Loucy (cell line): ENCODE measurements at regions not wholly inside any gene's neighbourhood (a gene's known extent, or its start where the extent isn't known, plus 50 kb on each side); places are given as distances from the start of the nearest gene placed in this dataset.

Source experiments
- H2AFZ ChIP-seq: fragments of 200-600 bp; sonication (generic); 2 replicates; pipeline ENCODE4 v1.6.0; 2016; ENCODE audit warnings: antibody characterized with exemption, mild to moderate bottlenecking, low read length, moderate library complexity
- H3F3A ChIP-seq: fragments of 200-600 bp; 2 replicates; pipeline ENCODE4 v1.6.0; 2016; ENCODE audit warnings: antibody characterized with exemption, low read depth, mild to moderate bottlenecking
- H3K27me3 ChIP-seq: fragments of 200-600 bp; sonication (generic); 2 replicates; pipeline ENCODE4 v1.6.1; 2014; ENCODE audit warnings: low read length, mild to moderate bottlenecking; ENCODE audit not compliant: insufficient read depth, poor library complexity, severe bottlenecking
- H3K36me3 ChIP-seq: fragments of 200-600 bp; sonication (generic); 2 replicates; pipeline ENCODE4 v1.6.1; 2016; ENCODE audit warnings: low read length; ENCODE audit not compliant: insufficient read depth
- H3K4me1 ChIP-seq: fragments of 200-600 bp; sonication (generic); 2 replicates; pipeline ENCODE4 v1.5.1; 2014; ENCODE audit warnings: low read length, mild to moderate bottlenecking; ENCODE audit not compliant: insufficient read depth, poor library complexity, severe bottlenecking
- H3K4me2 ChIP-seq: fragments of 200-600 bp; sonication (generic); 2 replicates; pipeline ENCODE4 v1.6.0; 2014; ENCODE audit warnings: antibody characterized with exemption, low read length, low read depth, mild to moderate bottlenecking; ENCODE audit not compliant: poor library complexity, severe bottlenecking
- H3K4me3 ChIP-seq: fragments of 200-600 bp; sonication (generic); 2 replicates; pipeline ENCODE4 v1.5.1; 2014; ENCODE audit warnings: low read length, mild to moderate bottlenecking, mixed read lengths; ENCODE audit not compliant: poor library complexity, severe bottlenecking
- H3K79me2 ChIP-seq: fragments of 200-600 bp; sonication (generic); 2 replicates; pipeline ENCODE4 v1.6.1; 2014; ENCODE audit warnings: low read length; ENCODE audit not compliant: insufficient read depth
- H3K9ac ChIP-seq: fragments of 200-600 bp; sonication (generic); 2 replicates; pipeline ENCODE4 v1.6.0; 2014; ENCODE audit warnings: mild to moderate bottlenecking, low read depth, low read length, moderate library complexity; ENCODE audit not compliant: poor library complexity, severe bottlenecking
- H3K9me2 ChIP-seq: fragments of 200-600 bp; sonication (generic); replicated peaks from 2 replicates; pipeline ENCODE4 v1.6.1; 2016; ENCODE audit warnings: low read depth, low read length, mixed read lengths
- H3K9me3 ChIP-seq: fragments of 200-600 bp; sonication (generic); 2 replicates; pipeline ENCODE4 v1.6.1; 2014; ENCODE audit warnings: mild to moderate bottlenecking, antibody characterized with exemption, low read length, low read depth; ENCODE audit not compliant: insufficient read depth
- H4K20me1 ChIP-seq: fragments of 200-600 bp; sonication (generic); 2 replicates; pipeline ENCODE4 v1.6.0; 2014; ENCODE audit warnings: antibody characterized with exemption, low read length, mild to moderate bottlenecking; ENCODE audit not compliant: insufficient read depth, poor library complexity, severe bottlenecking
- CTCF ChIP-seq: fragments of 200-600 bp; sonication (generic); conservative IDR thresholded peaks from 2 replicates; pipeline ENCODE4 v1.5.1; 2014; ENCODE audit warnings: mild to moderate bottlenecking, antibody characterized with exemption, low read length
- EZH2phosphoT487 ChIP-seq: fragments of 200-600 bp; IDR thresholded peaks from 2 replicates; pipeline ENCODE4 v1.6.1; 2018; ENCODE audit warnings: antibody characterized with exemption, mild to moderate bottlenecking, moderate library complexity, borderline replicate concordance

DNA sequence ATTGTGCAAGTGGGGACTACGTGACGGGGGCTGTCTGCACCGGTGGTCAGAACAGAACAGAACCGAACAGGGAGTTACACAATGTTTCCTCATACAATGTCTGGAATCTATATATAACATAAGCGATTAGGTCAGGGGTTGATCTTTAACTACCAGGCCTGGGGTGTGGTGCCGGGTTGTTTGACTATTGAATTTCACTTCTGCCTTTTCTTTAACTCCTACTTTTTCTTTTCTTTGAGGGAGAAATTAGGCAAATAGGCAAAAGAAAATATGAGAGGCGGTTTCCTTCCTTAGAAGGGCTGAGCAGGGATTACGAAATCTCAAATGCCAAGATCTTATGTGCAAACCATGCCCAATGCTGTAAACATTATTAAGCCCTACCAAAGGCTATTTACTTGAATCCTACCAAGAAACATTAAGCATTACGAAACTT, 140.3 kb downstream of the SLC38A6 start:
- no peaks in the 10 kb centered on the region for H4K20me1 ChIP-seq
- peaks cover 12% of the 10 kb centered on the region for H3K4me1 ChIP-seq
- no peaks in the 10 kb centered on the region for H3F3A ChIP-seq
- no peak overlapping the region for H3K9ac ChIP-seq
- no peaks in the 10 kb centered on the region for H3K27me3 ChIP-seq
- TF ChIP-seq CTCF, result no peak
- TF ChIP-seq EZH2phosphoT487, result no peak
- H3K4me3 ChIP-seq, result no peak overlapping the region
- H3K36me3 ChIP-seq, result no peaks in the 10 kb centered on the region
- H2AFZ ChIP-seq, result no peak overlapping the region
- no peaks in the 10 kb centered on the region for H3K9me3 ChIP-seq
- H3K79me2 ChIP-seq, result no peaks in the 10 kb centered on the region
- H3K4me2 ChIP-seq, result no peak overlapping the region
- H3K9me2 ChIP-seq, result no peaks in the 10 kb centered on the region

- Histone ChIP-seq H3K79me2 (no peaks in the 10 kb centered on the region), H3K9ac (no peak overlapping the region), H3K27me3 (no peaks in the 10 kb centered on the region), H3K9me2 (no peaks in the 10 kb centered on the region), H3K4me3 (no peak overlapping the region), H3F3A (no peaks in the 10 kb centered on the region), H3K36me3 (no peaks in the 10 kb centered on the region), H3K4me1 (peaks cover 4% of the 10 kb centered on the region), H4K20me1 (no peaks in the 10 kb centered on the region), H2AFZ (no peak overlapping the region), H3K9me3 (no peaks in the 10 kb centered on the region), H3K4me2 (no peak overlapping the region)
- TF ChIP-seq CTCF, result no peak
- TF ChIP-seq EZH2phosphoT487, result no peak
Observed at GRCh38 chr14:61120576-61120975, 139.5 kb downstream of the SLC38A6 start.

GRCh38 chr14:61119006-61119405, 138.0 kb downstream of the SLC38A6 start:
- H3K36me3 ChIP-seq, result no peaks in the 10 kb centered on the region
- no peaks in the 10 kb centered on the region for H4K20me1 ChIP-seq
- no peak overlapping the region for H2AFZ ChIP-seq
- no peaks in the 10 kb centered on the region for H3K79me2 ChIP-seq
- H3K9ac ChIP-seq, result no peak overlapping the region
- peaks cover 7% of the 10 kb centered on the region; the same call in 1 of the 2 replicates for H3K9me3 ChIP-seq
- no peaks in the 10 kb centered on the region for H3K4me1 ChIP-seq
- H3K4me2 ChIP-seq, result no peak overlapping the region
- H3K27me3 ChIP-seq, result no peaks in the 10 kb centered on the region
- no peaks in the 10 kb centered on the region for H3F3A ChIP-seq
- H3K4me3 ChIP-seq, result no peak overlapping the region
- H3K9me2 ChIP-seq, result no peaks in the 10 kb centered on the region
- TF ChIP-seq EZH2phosphoT487 (no peak), CTCF (no peak)
